B cell (primary cell): ENCODE measurements at regions not wholly inside any gene's neighbourhood (a gene's known extent, or its start where the extent isn't known, plus 50 kb on each side); places are given as distances from the start of the nearest gene placed in this dataset.
"Not testable (repeated sequence)": the region's sequence is repeated elsewhere in the genome, so short reads cannot be mapped to it uniquely, and the experiment has no call there.

Experiments
- ATAC-seq: fragments of 200-7000 bp; cut with Tn5 transposase; one replicate; pipeline ENCODE4 v1.10.0; 2021; ENCODE audit warnings: low read depth, mild to moderate bottlenecking, moderate number of reproducible peaks, moderate library complexity
- CTCF ChIA-PET: fragments of 350-600 bp; sonication (Branson Sonifier 250); formaldehyde crosslinking; loops from one replicate; lab custom pipeline; 2021; ENCODE audit warnings: antibody characterized with exemption, inconsistent platforms; lab: Charles Lee
- POLR2A ChIA-PET: fragments of 350-600 bp; sonication (Branson Sonifier 250); formaldehyde crosslinking; loops from one replicate; lab custom pipeline; 2021; ENCODE audit warnings: antibody characterized with exemption; lab: Charles Lee
- DNase-seq: peaks from one replicate; pipeline ENCODE4 v3.0.0; 2013
- H2AFZ ChIP-seq: 2 replicates; pipeline ENCODE4 v1.6.1; 2012; ENCODE audit warnings: mild to moderate bottlenecking, low read depth, low read length; ENCODE audit not compliant: insufficient read depth, poor library complexity, severe bottlenecking
- H3K27ac ChIP-seq, 2 donors: 1 replicate in 1 of 2; 2 replicates in 1 of 2; pipeline ENCODE4 v1.5.1; 2012 to 2013; ENCODE audit warnings: low read length in 2 of 2, mild to moderate bottlenecking in 2 of 2, moderate library complexity in 1 of 2
- H3K27me3 ChIP-seq, 4 experiments: fragments of 200-600 bp in 1 of 4; sonication (generic) in 1 of 4; replicated peaks in 1 of 4; 1 replicate in 2 of 4; 2 replicates in 2 of 4; pipeline versions ENCODE4 v1.6.1 to v1.7.0; 2013 to 2016; ENCODE audit warnings: low read length in 3 of 4, mild to moderate bottlenecking in 2 of 4, mixed read lengths in 1 of 4, moderate library complexity in 1 of 4; ENCODE audit not compliant: insufficient read depth in 4 of 4, control insufficient read depth in 3 of 4; ENCODE audit errors: control extremely low read depth in 1 of 4
- H3K36me3 ChIP-seq, 2 experiments: replicated peaks in 1 of 2; 1 replicate in 1 of 2; 2 replicates in 1 of 2; pipeline versions ENCODE4 v1.6.1 to v1.7.1; 2013; ENCODE audit warnings: low read length in 1 of 2; ENCODE audit not compliant: insufficient read depth in 2 of 2, control insufficient read depth in 1 of 2; ENCODE audit errors: control extremely low read depth in 1 of 2, extremely low read depth in 1 of 2
- H3K4me1 ChIP-seq, 2 donors: fragments of 200-600 bp in 1 of 2; sonication (generic) in 1 of 2; 1 replicate in 1 of 2; 2 replicates in 1 of 2; pipeline versions ENCODE4 v1.5.1 to v1.6.1; 2013 to 2017; ENCODE audit warnings: low read length in 2 of 2; ENCODE audit not compliant: control insufficient read depth in 2 of 2, insufficient read depth in 2 of 2
- H3K4me2 ChIP-seq: replicated peaks from 2 replicates; pipeline ENCODE3; 2012; ENCODE audit warnings: mild to moderate bottlenecking, low read depth, low read length; ENCODE audit not compliant: poor library complexity, severe bottlenecking
- H3K4me3 ChIP-seq, 5 experiments: fragments of 200-600 bp in 1 of 5; sonication (generic) in 1 of 5; 1 replicate in 3 of 5; 2 replicates in 2 of 5; pipeline versions ENCODE4 v1.5.1 to v1.7.0; 2011 to 2016; ENCODE audit warnings: low read length in 4 of 5, mild to moderate bottlenecking in 4 of 5, low read depth in 2 of 5, control low read depth in 1 of 5, moderate library complexity in 1 of 5; ENCODE audit not compliant: insufficient read depth in 1 of 5; ENCODE audit errors: control extremely low read depth in 1 of 5, extremely low read depth in 1 of 5
- H3K79me2 ChIP-seq: fragments of 200-600 bp; sonication (generic); one replicate; pipeline ENCODE4 v1.6.0; 2016; ENCODE audit warnings: low read length; ENCODE audit not compliant: control insufficient read depth, insufficient read depth
- H3K9ac ChIP-seq: fragments of 200-600 bp; sonication (generic); 2 replicates; pipeline ENCODE4 v1.6.1; 2017; ENCODE audit warnings: mild to moderate bottlenecking, low read length, moderate library complexity
- H3K9me3 ChIP-seq, 3 donors: one replicate each; pipeline versions ENCODE4 v1.6.1 to v1.7.1; 2013; ENCODE audit warnings: low read length in 2 of 3; ENCODE audit not compliant: control insufficient read depth in 2 of 3, insufficient read depth in 1 of 3; ENCODE audit errors: control extremely low read depth in 1 of 3
- H4K20me1 ChIP-seq: 2 replicates; pipeline ENCODE4 v1.6.0; 2012; ENCODE audit warnings: mild to moderate bottlenecking, low read length; ENCODE audit not compliant: insufficient read depth, control insufficient read depth, poor library complexity, severe bottlenecking
- H3K27ac Mint-ChIP-seq: one replicate; pipeline ENCODE4 v1.8.0; 2021; ENCODE audit warnings: mixed read lengths
- H3K27me3 Mint-ChIP-seq: one replicate; pipeline ENCODE4 v1.8.0; 2021; ENCODE audit warnings: mixed read lengths
- H3K4me1 Mint-ChIP-seq: one replicate; pipeline ENCODE4 v1.8.0; 2021; ENCODE audit warnings: mixed read lengths
- H3K4me3 Mint-ChIP-seq: one replicate; pipeline ENCODE4 v1.8.0; 2021; ENCODE audit warnings: mixed read lengths
- H3K9me3 Mint-ChIP-seq: one replicate; pipeline ENCODE4 v1.8.0; 2022; ENCODE audit warnings: mixed read lengths; ENCODE audit not compliant: insufficient read depth
- EZH2 ChIP-seq: IDR thresholded peaks from 2 replicates; pipeline ENCODE4 v1.6.1; 2012; ENCODE audit warnings: borderline replicate concordance, low read depth, mild to moderate bottlenecking, moderate library complexity, low read length; ENCODE audit not compliant: insufficient read depth, poor library complexity, severe bottlenecking
- WGBS: methylation state at CpG from one replicate; pipeline ENCODE4 v1.1.5; 2013; ENCODE audit warnings: missing lambda C conversion rate; ENCODE audit not compliant: insufficient coverage; 5-methylcytosine and 5-hydroxymethylcytosine counted together
- intact Hi-C: fragments of 100-400 bp; cut with micrococcal nuclease; formaldehyde crosslinking; loops from one replicate; pipeline ENCODE4 v1.10.0; 2022
- TF ChIP-seq, protein P1 (sequence below): fragments of 200-600 bp; IDR thresholded peaks from one replicate; pipeline ENCODE4 v1.8.0; 2022; ENCODE audit warnings: antibody characterized with exemption, mild to moderate bottlenecking

DNA sequence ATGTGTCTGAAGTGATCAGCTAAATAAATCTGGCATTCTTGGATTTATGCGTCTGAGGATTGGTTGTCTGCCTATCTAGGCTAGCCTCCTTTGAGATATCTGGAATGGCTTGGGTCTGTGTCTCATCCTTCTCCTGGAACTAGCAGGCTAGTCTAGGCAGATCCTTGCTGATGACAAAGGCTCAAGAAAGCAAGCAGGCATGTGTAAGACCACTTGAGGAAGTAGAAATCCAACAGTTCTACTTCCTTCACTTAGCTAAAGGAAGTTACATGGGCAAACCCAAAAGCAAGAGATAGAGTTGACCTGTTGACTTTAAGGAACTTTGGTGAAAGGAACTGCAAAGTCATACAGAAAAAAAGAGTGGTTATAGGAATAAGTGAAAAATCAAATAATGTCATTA, 672.6 kb downstream of the MAFB start:
- Histone ChIP-seq H3K79me2 (no peaks in the 10 kb centered on the region), H3K4me1 (no peaks in the 10 kb centered on the region), H4K20me1 (no peaks in the 10 kb centered on the region), H3K36me3 (no peaks in the 10 kb centered on the region), H3K4me3 (no peak overlapping the region), H3K9ac (no peak overlapping the region), H2AFZ (no peak overlapping the region), H3K27me3 (no peaks in the 10 kb centered on the region), H3K27ac (no peak overlapping the region), H3K4me2 (no peak overlapping the region), H3K9me3 (peaks cover 0 to 1% (median 0%) of the 10 kb centered on the region in 3 donors)
- intact Hi-C loops = no loop called here
- Mint-ChIP-seq H3K9me3 (no peaks in the 10 kb centered on the region), H3K4me3 (no peak overlapping the region), H3K27me3 (peaks cover 3% of the 10 kb centered on the region), H3K27ac (no peak overlapping the region), H3K4me1 (no peaks in the 10 kb centered on the region)
- DNase-seq (no peak), ATAC-seq (no peak)
- WGBS = 100% methylated on average over 1 of the region's 1 CpG
- ChIA-PET CTCF (no interaction called here), POLR2A (no interaction called here)
- no peak for TF ChIP-seq EZH2
- TF ChIP-seq, protein P1, sequence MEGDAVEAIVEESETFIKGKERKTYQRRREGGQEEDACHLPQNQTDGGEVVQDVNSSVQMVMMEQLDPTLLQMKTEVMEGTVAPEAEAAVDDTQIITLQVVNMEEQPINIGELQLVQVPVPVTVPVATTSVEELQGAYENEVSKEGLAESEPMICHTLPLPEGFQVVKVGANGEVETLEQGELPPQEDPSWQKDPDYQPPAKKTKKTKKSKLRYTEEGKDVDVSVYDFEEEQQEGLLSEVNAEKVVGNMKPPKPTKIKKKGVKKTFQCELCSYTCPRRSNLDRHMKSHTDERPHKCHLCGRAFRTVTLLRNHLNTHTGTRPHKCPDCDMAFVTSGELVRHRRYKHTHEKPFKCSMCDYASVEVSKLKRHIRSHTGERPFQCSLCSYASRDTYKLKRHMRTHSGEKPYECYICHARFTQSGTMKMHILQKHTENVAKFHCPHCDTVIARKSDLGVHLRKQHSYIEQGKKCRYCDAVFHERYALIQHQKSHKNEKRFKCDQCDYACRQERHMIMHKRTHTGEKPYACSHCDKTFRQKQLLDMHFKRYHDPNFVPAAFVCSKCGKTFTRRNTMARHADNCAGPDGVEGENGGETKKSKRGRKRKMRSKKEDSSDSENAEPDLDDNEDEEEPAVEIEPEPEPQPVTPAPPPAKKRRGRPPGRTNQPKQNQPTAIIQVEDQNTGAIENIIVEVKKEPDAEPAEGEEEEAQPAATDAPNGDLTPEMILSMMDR = no peak

- intact Hi-C loops, CTCF ChIA-PET, H4K20me1 ChIP-seq, ATAC-seq, H3K27me3 Mint-ChIP-seq, H3K27ac Mint-ChIP-seq, H3K4me1 Mint-ChIP-seq, H3K79me2 ChIP-seq, H3K9ac ChIP-seq, DNase-seq, H2AFZ ChIP-seq, H3K4me2 ChIP-seq, H3K4me3 ChIP-seq, H3K36me3 ChIP-seq, H3K4me1 ChIP-seq, H3K9me3 ChIP-seq, H3K9me3 Mint-ChIP-seq, POLR2A ChIA-PET, H3K27me3 ChIP-seq, H3K4me3 Mint-ChIP-seq, H3K27ac ChIP-seq: not testable (repeated sequence)
- WGBS = 20% methylated on average over 1 of the region's 5 CpGs
Measured at GRCh38 chr20:40012026-40012425, 677.0 kb downstream of the MAFB start.
